GM18870 (cell line): ENCODE measurements at regions not wholly inside any gene's neighbourhood (a gene's known extent, or its start where the extent isn't known, plus 50 kb on each side); places are given as distances from the start of the nearest gene placed in this dataset.
"Not testable (repeated sequence)": the region's sequence is repeated elsewhere in the genome, so short reads cannot be mapped to it uniquely, and the experiment has no call there.

ENCODE experiments used
- ATAC-seq: cut with Tn5 transposase; IDR thresholded peaks from one replicate; pipeline ENCODE4 v1.9.1; 2021; ENCODE audit warnings: moderate library complexity; ENCODE audit not compliant: unreplicated experiment

DNA sequence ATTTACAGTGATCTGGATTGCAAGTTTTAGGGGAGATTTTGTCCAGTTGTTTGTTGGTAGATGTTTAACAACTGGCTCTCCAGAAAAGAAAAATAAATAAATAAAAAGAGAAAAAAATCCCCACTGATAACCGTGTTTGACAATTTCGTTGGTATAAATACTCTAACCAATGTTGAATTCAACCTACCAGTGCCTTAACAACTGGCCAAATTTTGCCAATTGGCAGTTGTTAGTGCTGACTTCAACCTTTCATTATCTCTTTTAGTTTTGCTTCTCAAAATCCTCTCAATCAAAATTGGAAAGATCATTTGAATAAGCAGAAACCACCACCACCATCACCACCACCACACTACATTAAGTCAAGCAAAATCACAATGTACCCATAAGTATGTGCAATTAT lies 490.3 kb downstream of the PIK3C3 start:
- ATAC-seq: no peak

DNA sequence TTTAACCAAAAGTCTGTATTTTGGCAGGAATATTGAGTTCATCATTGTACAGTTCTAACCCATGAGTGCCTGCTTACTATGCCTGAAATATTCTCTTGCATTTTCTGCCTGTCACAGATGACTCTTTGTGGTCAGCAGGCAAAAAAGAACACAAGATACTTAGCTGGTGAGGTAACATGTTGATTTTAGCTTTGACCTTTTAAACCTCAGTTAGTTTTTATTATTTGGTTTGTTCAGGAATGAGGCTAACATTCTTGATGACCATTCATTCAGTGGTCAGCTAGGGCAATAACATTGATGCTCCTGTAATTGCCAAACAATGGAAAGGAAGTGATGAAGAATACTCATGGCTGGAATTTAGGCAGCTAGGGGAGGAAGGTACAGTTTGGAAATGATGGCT lies 491.2 kb downstream of the PIK3C3 start:
- no peak for ATAC-seq

DNA sequence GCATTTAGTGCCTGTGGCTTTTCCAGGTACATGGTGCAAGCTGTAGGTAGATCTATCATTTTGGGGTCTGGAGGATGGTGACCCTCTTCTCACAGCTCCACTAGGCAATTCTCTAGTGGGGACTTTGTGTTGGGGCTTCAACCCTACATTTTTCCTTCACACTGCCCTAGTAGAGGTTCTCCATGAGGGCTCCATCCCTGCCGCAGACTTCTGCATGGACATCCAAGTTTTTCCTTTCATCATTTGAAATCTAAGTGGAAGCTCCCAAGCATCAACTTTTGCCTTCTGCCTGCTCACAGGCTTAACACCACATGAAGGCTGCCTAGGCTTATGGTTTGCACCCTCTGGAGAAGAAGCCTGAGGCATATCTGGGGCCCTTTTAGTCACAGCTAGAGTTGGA lies 492.7 kb downstream of the PIK3C3 start:
- ATAC-seq: no peak

DNA sequence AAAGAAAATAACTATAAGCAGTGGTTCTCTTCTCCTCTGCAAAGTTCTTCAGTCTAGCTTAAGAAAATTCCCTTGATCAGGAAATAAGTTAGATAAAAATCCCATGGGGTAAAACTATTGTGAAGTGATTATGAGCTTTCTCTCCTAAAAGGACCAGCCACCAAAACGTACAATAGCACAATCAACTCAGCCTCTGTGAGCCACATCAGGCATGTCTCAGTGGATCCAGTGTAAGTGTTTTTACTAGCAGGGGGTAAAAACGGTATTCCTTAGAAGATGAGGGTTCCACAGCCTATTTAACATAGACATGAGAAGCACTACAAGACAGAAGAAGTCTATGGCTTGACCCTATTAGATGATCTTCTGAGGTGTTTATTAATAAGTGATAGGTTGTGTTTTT lies 503.2 kb downstream of the PIK3C3 start:
- ATAC-seq: no peak

DNA sequence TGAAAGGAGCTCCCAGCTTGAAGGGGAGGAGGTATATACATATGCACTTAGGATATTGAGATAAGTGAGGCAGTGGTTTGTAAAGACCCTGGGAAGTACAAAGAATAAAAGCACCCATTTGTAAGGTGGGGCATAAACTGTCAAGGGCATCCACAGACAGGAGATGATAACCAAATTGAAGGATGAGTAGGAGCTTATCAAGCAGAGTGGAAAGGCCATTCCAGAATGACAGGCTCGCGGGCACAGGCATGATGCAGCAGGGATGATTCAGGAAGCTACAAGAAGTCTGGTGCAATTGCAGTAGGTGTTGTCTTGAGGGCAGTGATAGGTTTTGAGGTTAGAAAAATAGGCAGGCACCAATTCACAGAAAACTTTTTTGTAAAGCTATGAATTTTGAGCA lies 504.8 kb downstream of the PIK3C3 start:
- ATAC-seq: no peak

DNA sequence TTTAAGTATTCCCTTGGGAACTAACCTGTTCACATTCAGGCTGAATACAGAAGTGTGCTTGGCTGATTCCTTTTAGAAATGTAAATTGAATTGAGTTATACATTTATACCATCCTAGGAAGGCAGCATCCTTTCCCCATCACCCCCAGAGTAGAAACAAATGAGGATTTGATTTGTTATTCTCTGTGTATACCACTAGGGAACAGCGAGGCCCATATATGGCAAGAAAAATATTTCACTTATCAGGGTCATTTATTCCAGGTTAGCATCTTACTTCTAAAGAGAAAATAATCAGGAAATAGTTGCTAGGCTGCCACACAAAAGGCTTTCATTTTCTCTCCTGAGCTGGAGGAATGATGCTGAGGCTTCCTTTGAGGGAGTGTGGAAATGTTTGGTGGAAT lies 516.9 kb downstream of the PIK3C3 start:
- no peak for ATAC-seq

DNA sequence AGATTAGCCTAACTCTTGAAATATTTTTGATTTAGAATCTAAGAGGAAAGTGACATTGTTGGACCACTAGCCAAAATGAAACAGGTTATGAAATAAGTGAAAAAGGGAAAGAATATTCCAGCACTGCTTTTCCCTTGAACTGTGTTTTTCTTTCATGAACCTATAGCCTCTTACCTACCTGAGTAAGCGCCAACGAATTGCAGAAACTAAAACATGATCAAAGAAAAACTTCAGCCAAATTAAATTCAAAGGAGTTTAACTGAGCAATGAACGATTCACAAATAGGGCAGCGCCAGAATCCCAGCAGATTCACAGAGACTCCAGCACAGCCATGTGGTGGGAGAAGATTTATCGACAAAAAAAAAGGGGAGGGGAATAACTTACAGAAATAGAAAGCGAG lies 518.6 kb downstream of the PIK3C3 start:
- ATAC-seq: no peak

DNA sequence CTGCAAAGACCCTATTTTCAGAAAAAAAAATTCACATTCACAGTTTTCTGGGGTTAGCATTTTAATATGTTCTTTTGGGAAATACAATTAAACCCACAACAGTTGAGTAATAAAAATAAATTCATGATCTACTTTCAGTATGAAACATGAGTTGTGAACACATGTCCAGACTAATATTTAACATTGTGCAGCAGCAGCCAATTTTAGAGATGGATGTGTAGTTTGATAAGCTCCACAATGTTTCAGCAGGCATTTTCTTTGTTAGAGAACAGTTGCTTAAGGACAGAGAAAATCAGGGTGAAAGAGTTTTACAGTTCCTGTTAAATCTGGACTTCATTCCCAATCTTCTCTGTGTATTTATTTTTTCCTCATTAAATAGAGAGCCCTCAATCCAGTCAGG lies 519.5 kb downstream of the PIK3C3 start:
- no peak for ATAC-seq

DNA sequence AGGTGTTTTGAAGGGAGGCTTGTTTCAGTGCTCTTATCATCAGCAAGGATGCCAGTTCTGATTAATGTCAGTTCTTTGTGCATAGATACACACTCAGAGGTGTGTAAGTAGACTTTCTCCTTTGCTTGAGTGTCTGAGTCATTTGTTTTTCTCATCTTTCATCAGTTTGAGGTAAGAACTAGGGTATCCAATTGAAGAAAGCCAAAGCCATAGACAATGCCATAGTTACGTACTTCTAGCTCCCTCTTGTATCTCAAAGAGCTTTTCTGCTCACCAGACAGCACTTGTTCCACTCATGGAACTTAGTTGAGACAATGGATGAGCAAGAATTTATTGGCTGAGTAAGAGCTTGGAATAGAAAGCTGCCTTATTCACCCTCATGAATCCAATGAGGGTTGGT lies 520.1 kb downstream of the PIK3C3 start:
- no peak for ATAC-seq

DNA sequence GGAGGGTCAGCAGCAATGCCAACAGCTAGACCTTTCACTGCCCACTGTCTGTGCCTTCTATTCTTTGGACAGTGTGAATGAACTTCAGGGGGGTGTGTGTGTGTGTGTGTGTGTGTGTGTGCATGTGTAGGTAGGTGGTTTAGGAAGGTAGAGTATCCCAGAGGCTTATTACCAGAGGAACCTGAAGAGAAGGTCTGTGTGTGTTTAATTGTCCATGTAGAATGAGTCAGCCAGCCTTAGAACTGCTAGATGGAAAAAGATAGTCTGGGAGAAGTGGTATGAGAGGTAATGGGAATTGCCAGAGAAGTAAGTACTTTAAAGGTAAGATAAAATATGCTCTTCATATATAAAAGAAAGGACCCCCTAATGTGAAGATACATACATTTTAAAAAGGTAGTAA lies 522.2 kb downstream of the PIK3C3 start:
- ATAC-seq: no peak

DNA sequence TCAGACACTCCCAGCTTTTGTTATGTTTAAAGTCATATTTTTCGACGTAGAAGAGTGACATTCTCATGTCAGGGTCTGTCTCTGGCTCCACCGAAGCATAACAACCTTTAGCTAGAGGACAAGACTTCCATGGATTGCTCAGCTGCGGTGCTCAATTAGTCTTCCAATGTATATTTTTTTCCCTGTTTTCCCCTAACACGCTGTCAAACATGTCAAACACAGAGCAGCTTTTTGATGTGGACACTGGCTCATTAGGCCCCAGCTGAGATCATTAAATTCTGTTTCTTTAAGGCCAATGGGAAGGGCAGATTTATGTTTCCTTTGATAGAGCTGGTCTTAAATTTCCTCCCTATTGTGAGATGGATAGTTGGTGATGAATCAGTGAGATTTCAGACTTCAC lies 525.4 kb downstream of the PIK3C3 start:
- no peak for ATAC-seq

DNA sequence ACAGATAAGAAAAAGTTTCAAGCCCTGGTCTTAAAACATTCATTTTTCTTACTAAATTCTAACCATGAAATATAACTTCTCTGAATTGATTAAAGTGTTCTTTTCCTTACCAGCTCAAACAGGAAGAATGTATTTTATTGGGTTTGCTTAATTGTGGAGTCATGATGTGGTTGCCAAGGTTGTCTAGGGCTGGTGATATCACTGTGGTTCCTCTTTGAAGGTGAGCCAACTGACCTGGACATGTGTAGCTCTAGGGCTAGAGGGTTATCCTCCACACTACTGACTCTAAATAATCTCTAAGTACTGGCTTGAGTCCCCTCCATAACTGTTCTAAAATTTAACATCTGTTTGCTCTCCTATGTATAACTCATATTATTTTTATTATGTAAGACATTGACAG lies 529.6 kb downstream of the PIK3C3 start:
- ATAC-seq: no peak

DNA sequence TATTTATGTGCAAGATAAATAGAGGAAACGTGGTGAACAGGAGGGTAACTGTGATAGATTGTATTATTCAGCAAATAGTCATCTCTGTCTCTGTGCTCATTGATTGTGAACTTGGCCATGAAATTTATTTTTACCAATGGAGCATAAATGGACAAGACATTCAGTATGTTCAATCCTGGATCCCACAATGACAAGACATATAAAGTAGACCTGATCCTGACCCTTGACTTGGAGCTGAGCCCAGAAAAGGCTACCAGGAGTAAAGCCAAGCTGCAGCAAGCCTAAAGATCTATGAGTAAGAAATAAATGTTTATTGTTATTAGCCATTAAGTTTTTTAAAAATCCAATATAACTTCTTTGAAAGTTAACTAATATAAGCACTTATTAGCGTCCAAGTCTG lies 531.2 kb downstream of the PIK3C3 start:
- ATAC-seq: no peak

DNA sequence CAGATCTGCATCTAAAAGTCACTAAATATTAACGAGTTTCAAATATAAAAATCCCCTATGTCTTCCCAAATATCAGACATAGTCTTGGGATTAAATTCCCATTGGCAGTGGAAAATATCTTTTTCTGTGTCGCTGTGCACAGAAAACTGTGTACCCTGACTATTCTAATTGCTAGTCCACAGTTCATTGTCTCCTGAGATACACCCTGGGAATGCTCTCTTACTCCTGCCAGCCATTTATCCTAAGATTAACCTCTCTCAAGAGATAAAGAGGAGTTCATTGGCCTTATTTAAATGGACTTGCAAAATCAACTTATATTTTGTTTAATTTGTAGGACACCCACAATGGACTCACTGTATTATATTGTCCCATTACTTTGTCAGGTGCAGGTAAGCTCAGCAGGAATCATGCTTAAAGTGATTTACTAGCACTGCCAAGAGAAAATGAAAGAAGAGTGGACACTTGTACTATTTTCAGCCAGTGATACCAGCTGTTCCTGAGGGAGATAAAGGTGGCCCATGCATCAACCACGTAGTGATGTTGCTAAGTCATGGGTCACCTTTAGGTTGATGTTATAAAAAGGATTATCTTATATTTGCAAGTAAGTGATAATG lies 553.8 kb downstream of the PIK3C3 start:
- no peak for ATAC-seq

DNA sequence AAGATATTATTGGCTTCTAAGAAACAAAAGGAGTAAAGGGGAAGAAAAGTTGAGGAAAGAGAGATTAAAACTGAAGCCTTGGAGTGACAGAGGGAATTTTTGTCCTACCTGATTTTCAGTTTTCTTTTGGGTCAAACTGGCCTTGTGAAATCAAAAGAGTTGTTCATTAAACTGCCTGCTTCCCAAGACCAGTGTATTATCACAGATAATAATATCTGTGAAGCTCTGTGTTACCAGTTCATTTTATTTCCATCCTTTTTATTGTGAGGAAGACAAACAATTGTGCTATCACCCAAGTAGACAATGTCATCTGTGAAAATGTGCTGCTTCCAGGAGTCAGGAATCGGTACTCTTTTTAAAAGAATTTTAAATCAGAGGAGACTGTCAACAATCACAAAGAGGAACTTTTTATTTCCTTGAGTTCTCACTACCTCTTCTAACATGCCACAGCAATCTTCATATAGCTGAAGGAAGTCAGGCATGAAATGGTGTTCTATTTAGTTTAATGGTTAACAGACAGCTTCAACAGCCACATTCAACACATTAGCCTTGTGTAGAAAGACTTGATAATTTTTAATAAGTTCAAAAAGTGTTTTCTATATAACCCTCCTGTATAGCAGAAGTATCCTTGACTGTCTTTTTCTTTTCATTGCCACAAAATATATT lies 554.8 kb downstream of the PIK3C3 start:
- ATAC-seq: peak; percentile 88

DNA sequence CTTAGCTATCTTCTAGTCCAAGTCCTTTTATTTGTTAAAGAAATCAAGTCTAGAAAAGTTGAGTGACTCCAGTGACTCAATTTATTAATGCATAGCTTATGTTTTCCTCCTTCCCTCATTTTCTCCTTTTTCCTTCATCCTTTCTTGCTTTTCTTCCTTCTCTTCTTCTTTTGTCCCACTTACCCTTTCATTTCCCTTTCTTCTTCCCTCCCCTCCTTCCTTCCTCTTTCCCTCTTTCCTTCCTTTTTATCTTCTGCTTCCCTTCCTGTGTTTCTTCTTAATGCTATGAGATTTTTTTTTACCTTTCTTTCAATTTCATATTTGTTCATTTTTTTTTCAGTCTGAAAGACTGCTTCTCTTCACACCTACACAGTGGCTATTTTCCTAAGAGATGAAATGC lies 555.5 kb downstream of the PIK3C3 start:
- ATAC-seq: no peak

DNA sequence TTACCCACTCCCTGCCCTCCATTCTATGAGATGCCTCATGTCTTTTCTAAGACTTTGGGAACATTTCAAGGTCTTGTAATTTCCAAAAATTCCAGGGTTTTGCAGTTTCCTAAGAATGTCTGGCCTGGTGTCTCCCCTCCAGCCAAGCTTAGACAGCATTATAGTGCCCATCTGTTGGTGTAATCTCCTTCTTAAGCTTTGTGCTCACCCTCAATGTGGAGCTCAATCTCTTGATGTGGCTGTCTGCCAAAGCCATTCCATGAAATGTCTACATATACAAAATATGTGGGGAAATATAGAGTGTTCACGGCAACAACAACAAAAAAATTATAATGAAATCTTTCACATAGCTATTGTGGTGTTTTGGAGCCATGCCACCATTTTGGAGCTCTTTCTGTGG lies 558.4 kb downstream of the PIK3C3 start:
- no peak for ATAC-seq

DNA sequence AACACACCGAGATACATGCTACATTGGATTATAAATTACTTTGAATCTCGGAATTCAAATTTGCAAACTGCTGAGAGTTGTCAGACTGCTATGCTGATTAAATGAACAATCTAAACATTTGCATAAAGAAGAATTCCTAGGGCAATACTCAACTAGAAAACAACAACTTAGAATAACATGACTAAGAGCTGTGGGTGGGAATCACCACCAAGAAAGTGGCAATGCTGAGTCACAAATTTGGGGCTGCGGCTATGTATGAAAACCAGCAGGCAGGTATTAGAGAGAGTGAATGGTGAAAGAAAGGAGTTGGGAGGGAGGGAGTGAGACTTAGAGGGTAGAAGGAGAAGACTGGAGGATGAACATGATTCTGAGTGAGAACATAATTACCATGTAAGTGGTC lies 559.5 kb downstream of the PIK3C3 start:
- ATAC-seq: no peak

DNA sequence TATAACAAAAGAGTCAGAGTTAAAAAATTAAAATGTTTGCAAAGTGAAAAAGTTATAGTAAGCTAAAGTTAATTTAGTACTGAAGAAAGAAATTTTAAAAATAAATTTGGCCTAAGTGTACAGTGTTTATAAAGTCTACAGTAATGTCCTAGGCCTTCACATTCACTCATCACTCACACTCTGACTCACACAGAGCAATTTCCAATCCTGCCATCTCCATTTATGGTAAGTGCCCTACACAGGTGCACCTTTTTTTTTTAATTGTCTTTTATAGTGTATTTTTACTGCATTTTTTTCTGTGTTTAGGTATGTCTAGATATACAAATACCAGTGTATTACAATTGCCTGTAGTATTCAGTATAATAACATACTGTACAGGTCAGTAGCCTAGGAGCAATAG lies 562.9 kb downstream of the PIK3C3 start:
- no peak for ATAC-seq

DNA sequence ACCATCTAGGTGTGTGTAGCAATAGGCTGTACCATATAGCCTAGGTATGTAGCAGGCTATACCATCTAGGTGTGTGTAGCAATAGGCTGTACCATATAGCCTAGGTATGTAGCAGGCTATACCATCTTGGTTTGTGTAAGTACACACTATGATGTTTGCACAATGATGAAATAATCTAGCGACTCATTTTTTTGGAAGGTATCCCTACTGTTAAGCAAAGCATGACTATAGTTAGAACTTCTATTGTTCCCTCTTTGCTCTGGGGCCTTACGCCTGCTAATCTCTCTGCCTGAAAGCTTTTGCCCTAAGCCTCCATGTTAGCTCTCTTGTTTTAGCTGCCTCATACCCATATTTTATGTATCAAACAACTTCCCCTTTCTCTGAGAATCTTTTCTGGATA lies 563.3 kb downstream of the PIK3C3 start:
- ATAC-seq: not testable (repeated sequence)

DNA sequence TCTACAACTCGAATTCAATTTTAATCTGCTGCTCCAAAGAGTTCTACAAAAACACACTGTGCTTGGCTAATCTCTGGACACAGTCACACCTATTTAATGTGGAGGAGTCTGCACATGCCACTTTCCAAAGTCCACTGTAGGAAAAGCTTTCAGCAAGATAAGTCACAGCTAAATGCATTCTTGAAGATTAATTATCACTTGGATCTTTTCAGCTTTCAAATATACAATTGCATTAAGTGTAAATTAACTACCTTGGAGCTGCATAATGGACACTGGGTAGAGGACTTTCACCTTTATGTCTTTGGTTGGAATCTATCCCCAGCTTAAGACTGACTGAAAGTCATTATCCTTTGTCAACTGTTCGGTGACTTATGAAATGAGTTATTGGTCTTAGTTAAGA lies 565.1 kb downstream of the PIK3C3 start:
- ATAC-seq: no peak

DNA sequence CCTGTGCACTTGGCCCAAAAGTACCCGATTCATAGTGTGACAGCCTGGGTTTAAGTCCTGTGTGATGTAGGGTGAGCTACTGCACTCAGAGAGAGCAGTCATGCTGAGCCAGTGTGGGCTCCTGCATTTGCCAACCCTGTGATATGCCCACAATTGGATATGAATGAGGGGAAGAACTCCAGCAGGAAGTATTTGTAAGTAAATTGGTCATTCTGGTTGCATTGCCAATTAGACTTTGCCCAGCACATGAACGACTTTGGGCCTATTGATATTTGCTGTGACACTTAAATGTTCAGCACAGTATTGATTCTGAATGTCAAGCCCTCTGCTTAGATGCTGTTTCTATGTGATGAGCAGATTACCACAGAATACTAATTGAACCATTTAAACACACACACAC lies 570.9 kb downstream of the PIK3C3 start:
- ATAC-seq: no peak

DNA sequence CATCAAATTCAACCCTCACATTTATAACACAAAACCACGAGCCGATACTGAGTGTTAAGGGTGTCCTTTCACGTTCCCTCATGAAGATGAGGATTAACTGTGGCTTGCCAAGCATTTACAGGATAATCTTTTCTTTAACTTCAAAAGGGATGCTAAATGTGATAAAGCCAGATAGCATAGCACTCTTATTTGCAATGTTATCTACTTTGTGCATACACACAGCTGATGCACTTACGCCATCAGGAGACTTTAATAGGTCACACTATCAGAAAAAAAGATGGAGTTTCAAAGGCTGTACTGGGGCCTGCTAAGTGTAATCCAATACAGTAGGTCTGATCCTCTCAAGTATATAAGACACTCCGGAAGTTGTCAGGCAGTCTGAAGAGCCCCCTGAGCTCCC lies 572.7 kb downstream of the PIK3C3 start:
- ATAC-seq: no peak
